RWPE2 (cell line): ENCODE measurements at regions not wholly inside any gene's neighbourhood (a gene's known extent, or its start where the extent isn't known, plus 50 kb on each side); places are given as distances from the start of the nearest gene placed in this dataset.

Source experiments
- ATAC-seq: fragments of 200-7000 bp; cut with Tn5 transposase; 3 replicates; pipeline ENCODE4 v1.9.1; 2021; ENCODE audit warnings: low read depth
- DNase-seq: peaks from one replicate; pipeline ENCODE4 v3.0.0-alpha.2; 2020; ENCODE audit warnings: low spot score
- H3K27ac ChIP-seq: fragments of 450-650 bp; 2 replicates; pipeline ENCODE4 v1.5.1; 2017; ENCODE audit warnings: mild to moderate bottlenecking; ENCODE audit not compliant: poor library complexity, severe bottlenecking
- H3K27me3 ChIP-seq: fragments of 250-450 bp; sonication (Bioruptor Pico); 2 replicates; pipeline ENCODE4 v1.5.1; 2021; ENCODE audit warnings: mild to moderate bottlenecking, moderate library complexity; ENCODE audit not compliant: insufficient read depth, poor library complexity, severe bottlenecking
- H3K36me3 ChIP-seq: fragments of 250-450 bp; sonication (Bioruptor Pico); 2 replicates; pipeline ENCODE4 v1.5.1; 2020; ENCODE audit warnings: low read depth, mild to moderate bottlenecking, moderate library complexity
- H3K4me1 ChIP-seq: fragments of 250-450 bp; sonication (Bioruptor Pico); 2 replicates; pipeline ENCODE4 v1.5.1; 2021; ENCODE audit warnings: mild to moderate bottlenecking, moderate library complexity; ENCODE audit not compliant: insufficient read depth, poor library complexity, severe bottlenecking
- H3K4me3 ChIP-seq: fragments of 250-450 bp; sonication (Bioruptor Pico); 2 replicates; pipeline ENCODE4 v1.5.1; 2021; ENCODE audit warnings: mild to moderate bottlenecking, moderate library complexity; ENCODE audit not compliant: severe bottlenecking
- H3K9me3 ChIP-seq: fragments of 250-450 bp; sonication (Bioruptor Pico); 2 replicates; pipeline ENCODE4 v1.5.1; 2021; ENCODE audit warnings: mild to moderate bottlenecking, moderate library complexity; ENCODE audit not compliant: severe bottlenecking
- CTCF ChIP-seq: fragments of 450-650 bp; IDR thresholded peaks from one replicate; pipeline ENCODE4 v1.5.1; 2017; ENCODE audit warnings: mild to moderate bottlenecking, moderate library complexity; ENCODE audit not compliant: poor library complexity, severe bottlenecking

- no peaks in the 10 kb centered on the region for H3K36me3 ChIP-seq
- ATAC-seq (no peak), DNase-seq (no peak)
- H3K4me3 ChIP-seq: no peak overlapping the region
- no peak for TF ChIP-seq CTCF
- no peaks in the 10 kb centered on the region for H3K9me3 ChIP-seq
- H3K27me3 ChIP-seq: no peaks in the 10 kb centered on the region
- peaks cover 6% of the 10 kb centered on the region for H3K4me1 ChIP-seq
- H3K27ac ChIP-seq: no peak overlapping the region
Measured at GRCh38 chr18:46294318-46294717, 190.1 kb downstream of the HAUS1 start.

- no peaks in the 10 kb centered on the region for H3K36me3 ChIP-seq
- no peaks in the 10 kb centered on the region for H3K27me3 ChIP-seq
- peaks cover 6% of the 10 kb centered on the region for H3K4me1 ChIP-seq
- H3K9me3 ChIP-seq: no peaks in the 10 kb centered on the region
- DNase-seq (no peak), ATAC-seq (no peak)
- H3K4me3 ChIP-seq: no peak overlapping the region
- no peak for TF ChIP-seq CTCF
- no peak overlapping the region for H3K27ac ChIP-seq
Measured at GRCh38 chr18:46294751-46295150, 190.6 kb downstream of the HAUS1 start.

GRCh38 chr18:46295416-46295815 lies 191.2 kb downstream of the HAUS1 start:
- Histone ChIP-seq H3K27ac (no peak overlapping the region), H3K27me3 (no peaks in the 10 kb centered on the region), H3K4me3 (no peak overlapping the region), H3K36me3 (no peaks in the 10 kb centered on the region), H3K9me3 (no peaks in the 10 kb centered on the region), H3K4me1 (peaks cover 6% of the 10 kb centered on the region)
- no peak for ATAC-seq
- DNase-seq: no peak
- no peak for TF ChIP-seq CTCF

GRCh38 chr18:46296656-46297055 lies 192.5 kb downstream of the HAUS1 start:
- Histone ChIP-seq H3K4me1 (peaks cover 6% of the 10 kb centered on the region), H3K4me3 (no peak overlapping the region), H3K36me3 (no peaks in the 10 kb centered on the region), H3K9me3 (no peaks in the 10 kb centered on the region), H3K27ac (no peak overlapping the region), H3K27me3 (no peaks in the 10 kb centered on the region)
- DNase-seq (no peak), ATAC-seq (no peak)
- no peak for TF ChIP-seq CTCF

GRCh38 chr18:46297124-46297523 lies 192.9 kb downstream of the HAUS1 start:
- Histone ChIP-seq H3K4me1 (peaks cover 6% of the 10 kb centered on the region), H3K4me3 (no peak overlapping the region), H3K9me3 (no peaks in the 10 kb centered on the region), H3K27me3 (no peaks in the 10 kb centered on the region), H3K27ac (no peak overlapping the region), H3K36me3 (no peaks in the 10 kb centered on the region)
- DNase-seq (no peak), ATAC-seq (no peak)
- TF ChIP-seq CTCF: no peak
